GM23338 (cell line): ENCODE measurements at regions not wholly inside any gene's neighbourhood (a gene's known extent, or its start where the extent isn't known, plus 50 kb on each side); places are given as distances from the start of the nearest gene placed in this dataset.

Source experiments
- ATAC-seq: fragments of 200-7000 bp; cut with Tn5 transposase; 3 replicates; pipeline ENCODE4 v1.9.1; 2020
- DNase-seq: peaks from one replicate; pipeline ENCODE4 v3.0.0-alpha.2; 2015; ENCODE audit warnings: low spot score
- H2AFZ ChIP-seq: fragments of 200-600 bp; sonication (generic); 2 replicates; pipeline ENCODE4 v1.8.0; 2016; ENCODE audit warnings: antibody characterized with exemption, mild to moderate bottlenecking, moderate library complexity
- H3F3A ChIP-seq: fragments of 200-600 bp; sonication (generic); replicated peaks from 2 replicates; pipeline ENCODE4 v1.8.0; 2017; ENCODE audit warnings: antibody characterized with exemption, mixed run types, low read depth
- H3K27ac ChIP-seq: fragments of 200-600 bp; sonication (generic); 2 replicates; pipeline ENCODE4 v1.6.1; 2016; ENCODE audit warnings: low read depth
- H3K27me3 ChIP-seq: fragments of 200-600 bp; sonication (generic); 2 replicates; pipeline ENCODE4 v1.8.0; 2016; ENCODE audit warnings: mild to moderate bottlenecking, mixed run types, moderate library complexity; ENCODE audit not compliant: insufficient read depth
- H3K36me3 ChIP-seq: fragments of 200-600 bp; sonication (generic); 2 replicates; pipeline ENCODE4 v1.8.0; 2016; ENCODE audit warnings: mild to moderate bottlenecking; ENCODE audit not compliant: insufficient read depth
- H3K4me1 ChIP-seq: fragments of 200-600 bp; sonication (generic); 2 replicates; pipeline ENCODE4 v1.8.0; 2016; ENCODE audit warnings: mild to moderate bottlenecking, moderate library complexity; ENCODE audit not compliant: insufficient read depth
- H3K4me2 ChIP-seq: fragments of 200-600 bp; sonication (generic); 2 replicates; pipeline ENCODE4 v1.7.1; 2017; ENCODE audit warnings: mixed run types
- H3K4me3 ChIP-seq: fragments of 200-600 bp; sonication (generic); 2 replicates; pipeline ENCODE4 v1.6.1; 2016; ENCODE audit warnings: mixed run types
- H3K79me2 ChIP-seq: fragments of 200-600 bp; sonication (generic); replicated peaks from 2 replicates; pipeline ENCODE4 v1.8.0; 2017; ENCODE audit warnings: mild to moderate bottlenecking; ENCODE audit not compliant: insufficient read depth
- H3K9me2 ChIP-seq: fragments of 200-600 bp; sonication (generic); 2 replicates; pipeline ENCODE4 v1.8.0; 2017; ENCODE audit not compliant: insufficient read depth
- H4K20me1 ChIP-seq: fragments of 200-600 bp; sonication (generic); replicated peaks from 2 replicates; pipeline ENCODE4 v1.8.0; 2017; ENCODE audit warnings: mild to moderate bottlenecking; ENCODE audit not compliant: insufficient read depth
- H3K27ac Mint-ChIP-seq: 2 replicates; pipeline ENCODE4 v1.8.0; 2020; ENCODE audit warnings: inconsistent platforms, mild to moderate bottlenecking, moderate library complexity, mixed read lengths
- H3K27me3 Mint-ChIP-seq: 3 replicates; pipeline ENCODE4 v1.8.0; 2022; ENCODE audit warnings: low read depth, mild to moderate bottlenecking, moderate library complexity, mixed read lengths, inconsistent platforms; ENCODE audit not compliant: insufficient read depth, poor library complexity
- H3K36me3 Mint-ChIP-seq: 3 replicates; pipeline ENCODE4 v1.8.0; 2021; ENCODE audit warnings: low read depth, mild to moderate bottlenecking, inconsistent platforms, moderate library complexity, mixed read lengths
- H3K4me1 Mint-ChIP-seq: 3 replicates; pipeline ENCODE4 v1.8.0; 2020; ENCODE audit warnings: mild to moderate bottlenecking, inconsistent platforms, mixed read lengths
- H3K4me3 Mint-ChIP-seq: 3 replicates; pipeline ENCODE4 v1.8.0; 2021; ENCODE audit warnings: moderate library complexity, mild to moderate bottlenecking, inconsistent platforms, mixed read lengths
- H3K9me3 Mint-ChIP-seq: 3 replicates; pipeline ENCODE4 v1.8.0; 2020; ENCODE audit warnings: moderate library complexity, mild to moderate bottlenecking, inconsistent platforms, mixed read lengths
- EZH2 ChIP-seq: fragments of 200-600 bp; sonication (generic); IDR thresholded peaks from one replicate; pipeline ENCODE4 v1.8.0; 2017; ENCODE audit warnings: antibody characterized with exemption, mild to moderate bottlenecking, low read depth; ENCODE audit not compliant: unreplicated experiment
- EZH2phosphoT487 ChIP-seq: fragments of 200-600 bp; sonication (generic); IDR thresholded peaks from one replicate; pipeline ENCODE4 v1.8.1; 2018; ENCODE audit warnings: antibody characterized with exemption; ENCODE audit not compliant: unreplicated experiment
- POLR2AphosphoS5 ChIP-seq: IDR thresholded peaks from 2 replicates; pipeline ENCODE4 v1.6.1; 2016; ENCODE audit warnings: antibody characterized with exemption, low read depth
- STAT1 ChIP-seq: IDR thresholded peaks from one replicate; pipeline ENCODE4 v1.6.1; 2016; ENCODE audit warnings: antibody characterized with exemption; ENCODE audit not compliant: unreplicated experiment
- ZNF331 ChIP-seq: fragments of 250-450 bp; sonication (Bioruptor Pico); IDR thresholded peaks from 2 replicates; pipeline ENCODE4 v1.5.0; 2020; ENCODE audit warnings: low read depth, mild to moderate bottlenecking, moderate library complexity
- TF ChIP-seq, protein P1 (sequence below): IDR thresholded peaks from one replicate; pipeline ENCODE4 v1.6.1; 2018; ENCODE audit warnings: antibody characterized with exemption; ENCODE audit not compliant: unreplicated experiment
- TF ChIP-seq, protein P2 (sequence below): fragments of 250-450 bp; sonication (Bioruptor Pico); IDR thresholded peaks from 2 replicates; pipeline ENCODE4 v1.5.0; 2020; ENCODE audit warnings: mild to moderate bottlenecking, moderate library complexity

DNA sequence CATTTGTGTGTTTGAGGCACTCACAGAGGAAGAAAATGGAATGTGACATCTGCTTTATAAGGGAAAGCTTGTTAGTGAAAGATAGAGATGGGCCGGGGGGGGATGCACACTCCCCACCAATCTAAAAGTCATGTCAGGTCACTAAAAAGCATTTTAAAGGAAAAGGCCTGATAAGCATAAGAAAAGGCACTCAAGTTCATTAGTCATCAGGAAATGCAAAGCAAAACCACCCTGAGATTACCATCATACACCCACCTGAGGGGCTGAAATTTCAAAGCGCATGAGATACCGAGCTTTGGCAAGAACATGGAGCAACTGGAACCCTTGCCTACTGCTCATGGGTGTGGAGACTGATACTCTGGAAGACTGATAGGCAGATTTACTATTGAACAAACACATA, 77.9 kb upstream of the ANO1 start (continued):
- TF ChIP-seq, protein P1, sequence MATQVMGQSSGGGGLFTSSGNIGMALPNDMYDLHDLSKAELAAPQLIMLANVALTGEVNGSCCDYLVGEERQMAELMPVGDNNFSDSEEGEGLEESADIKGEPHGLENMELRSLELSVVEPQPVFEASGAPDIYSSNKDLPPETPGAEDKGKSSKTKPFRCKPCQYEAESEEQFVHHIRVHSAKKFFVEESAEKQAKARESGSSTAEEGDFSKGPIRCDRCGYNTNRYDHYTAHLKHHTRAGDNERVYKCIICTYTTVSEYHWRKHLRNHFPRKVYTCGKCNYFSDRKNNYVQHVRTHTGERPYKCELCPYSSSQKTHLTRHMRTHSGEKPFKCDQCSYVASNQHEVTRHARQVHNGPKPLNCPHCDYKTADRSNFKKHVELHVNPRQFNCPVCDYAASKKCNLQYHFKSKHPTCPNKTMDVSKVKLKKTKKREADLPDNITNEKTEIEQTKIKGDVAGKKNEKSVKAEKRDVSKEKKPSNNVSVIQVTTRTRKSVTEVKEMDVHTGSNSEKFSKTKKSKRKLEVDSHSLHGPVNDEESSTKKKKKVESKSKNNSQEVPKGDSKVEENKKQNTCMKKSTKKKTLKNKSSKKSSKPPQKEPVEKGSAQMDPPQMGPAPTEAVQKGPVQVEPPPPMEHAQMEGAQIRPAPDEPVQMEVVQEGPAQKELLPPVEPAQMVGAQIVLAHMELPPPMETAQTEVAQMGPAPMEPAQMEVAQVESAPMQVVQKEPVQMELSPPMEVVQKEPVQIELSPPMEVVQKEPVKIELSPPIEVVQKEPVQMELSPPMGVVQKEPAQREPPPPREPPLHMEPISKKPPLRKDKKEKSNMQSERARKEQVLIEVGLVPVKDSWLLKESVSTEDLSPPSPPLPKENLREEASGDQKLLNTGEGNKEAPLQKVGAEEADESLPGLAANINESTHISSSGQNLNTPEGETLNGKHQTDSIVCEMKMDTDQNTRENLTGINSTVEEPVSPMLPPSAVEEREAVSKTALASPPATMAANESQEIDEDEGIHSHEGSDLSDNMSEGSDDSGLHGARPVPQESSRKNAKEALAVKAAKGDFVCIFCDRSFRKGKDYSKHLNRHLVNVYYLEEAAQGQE: no peak
- TF ChIP-seq, protein P2, sequence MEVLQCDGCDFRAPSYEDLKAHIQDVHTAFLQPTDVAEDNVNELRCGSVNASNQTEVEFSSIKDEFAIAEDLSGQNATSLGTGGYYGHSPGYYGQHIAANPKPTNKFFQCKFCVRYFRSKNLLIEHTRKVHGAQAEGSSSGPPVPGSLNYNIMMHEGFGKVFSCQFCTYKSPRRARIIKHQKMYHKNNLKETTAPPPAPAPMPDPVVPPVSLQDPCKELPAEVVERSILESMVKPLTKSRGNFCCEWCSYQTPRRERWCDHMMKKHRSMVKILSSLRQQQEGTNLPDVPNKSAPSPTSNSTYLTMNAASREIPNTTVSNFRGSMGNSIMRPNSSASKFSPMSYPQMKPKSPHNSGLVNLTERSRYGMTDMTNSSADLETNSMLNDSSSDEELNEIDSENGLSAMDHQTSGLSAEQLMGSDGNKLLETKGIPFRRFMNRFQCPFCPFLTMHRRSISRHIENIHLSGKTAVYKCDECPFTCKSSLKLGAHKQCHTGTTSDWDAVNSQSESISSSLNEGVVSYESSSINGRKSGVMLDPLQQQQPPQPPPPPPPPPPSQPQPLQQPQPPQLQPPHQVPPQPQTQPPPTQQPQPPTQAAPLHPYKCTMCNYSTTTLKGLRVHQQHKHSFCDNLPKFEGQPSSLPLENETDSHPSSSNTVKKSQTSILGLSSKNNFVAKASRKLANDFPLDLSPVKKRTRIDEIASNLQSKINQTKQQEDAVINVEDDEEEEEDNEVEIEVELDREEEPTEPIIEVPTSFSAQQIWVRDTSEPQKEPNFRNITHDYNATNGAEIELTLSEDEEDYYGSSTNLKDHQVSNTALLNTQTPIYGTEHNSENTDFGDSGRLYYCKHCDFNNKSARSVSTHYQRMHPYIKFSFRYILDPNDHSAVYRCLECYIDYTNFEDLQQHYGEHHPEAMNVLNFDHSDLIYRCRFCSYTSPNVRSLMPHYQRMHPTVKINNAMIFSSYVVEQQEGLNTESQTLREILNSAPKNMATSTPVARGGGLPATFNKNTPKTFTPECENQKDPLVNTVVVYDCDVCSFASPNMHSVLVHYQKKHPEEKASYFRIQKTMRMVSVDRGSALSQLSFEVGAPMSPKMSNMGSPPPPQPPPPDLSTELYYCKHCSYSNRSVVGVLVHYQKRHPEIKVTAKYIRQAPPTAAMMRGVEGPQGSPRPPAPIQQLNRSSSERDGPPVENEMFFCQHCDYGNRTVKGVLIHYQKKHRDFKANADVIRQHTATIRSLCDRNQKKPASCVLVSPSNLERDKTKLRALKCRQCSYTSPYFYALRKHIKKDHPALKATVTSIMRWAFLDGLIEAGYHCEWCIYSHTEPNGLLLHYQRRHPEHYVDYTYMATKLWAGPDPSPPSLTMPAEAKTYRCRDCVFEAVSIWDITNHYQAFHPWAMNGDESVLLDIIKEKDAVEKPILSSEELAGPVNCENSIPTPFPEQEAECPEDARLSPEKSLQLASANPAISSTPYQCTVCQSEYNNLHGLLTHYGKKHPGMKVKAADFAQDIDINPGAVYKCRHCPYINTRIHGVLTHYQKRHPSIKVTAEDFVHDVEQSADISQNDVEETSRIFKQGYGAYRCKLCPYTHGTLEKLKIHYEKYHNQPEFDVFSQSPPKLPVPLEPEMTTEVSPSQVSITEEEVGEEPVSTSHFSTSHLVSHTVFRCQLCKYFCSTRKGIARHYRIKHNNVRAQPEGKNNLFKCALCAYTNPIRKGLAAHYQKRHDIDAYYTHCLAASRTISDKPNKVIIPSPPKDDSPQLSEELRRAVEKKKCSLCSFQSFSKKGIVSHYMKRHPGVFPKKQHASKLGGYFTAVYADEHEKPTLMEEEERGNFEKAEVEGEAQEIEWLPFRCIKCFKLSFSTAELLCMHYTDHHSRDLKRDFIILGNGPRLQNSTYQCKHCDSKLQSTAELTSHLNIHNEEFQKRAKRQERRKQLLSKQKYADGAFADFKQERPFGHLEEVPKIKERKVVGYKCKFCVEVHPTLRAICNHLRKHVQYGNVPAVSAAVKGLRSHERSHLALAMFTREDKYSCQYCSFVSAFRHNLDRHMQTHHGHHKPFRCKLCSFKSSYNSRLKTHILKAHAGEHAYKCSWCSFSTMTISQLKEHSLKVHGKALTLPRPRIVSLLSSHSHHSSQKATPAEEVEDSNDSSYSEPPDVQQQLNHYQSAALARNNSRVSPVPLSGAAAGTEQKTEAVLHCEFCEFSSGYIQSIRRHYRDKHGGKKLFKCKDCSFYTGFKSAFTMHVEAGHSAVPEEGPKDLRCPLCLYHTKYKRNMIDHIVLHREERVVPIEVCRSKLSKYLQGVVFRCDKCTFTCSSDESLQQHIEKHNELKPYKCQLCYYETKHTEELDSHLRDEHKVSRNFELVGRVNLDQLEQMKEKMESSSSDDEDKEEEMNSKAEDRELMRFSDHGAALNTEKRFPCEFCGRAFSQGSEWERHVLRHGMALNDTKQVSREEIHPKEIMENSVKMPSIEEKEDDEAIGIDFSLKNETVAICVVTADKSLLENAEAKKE (CRISPR knock-in tag): no peak
- TF ChIP-seq ZNF331 (CRISPR knock-in tag): no peak
- TF ChIP-seq EZH2: no peak
- no peak for TF ChIP-seq POLR2AphosphoS5
- TF ChIP-seq EZH2phosphoT487: no peak

DNA sequence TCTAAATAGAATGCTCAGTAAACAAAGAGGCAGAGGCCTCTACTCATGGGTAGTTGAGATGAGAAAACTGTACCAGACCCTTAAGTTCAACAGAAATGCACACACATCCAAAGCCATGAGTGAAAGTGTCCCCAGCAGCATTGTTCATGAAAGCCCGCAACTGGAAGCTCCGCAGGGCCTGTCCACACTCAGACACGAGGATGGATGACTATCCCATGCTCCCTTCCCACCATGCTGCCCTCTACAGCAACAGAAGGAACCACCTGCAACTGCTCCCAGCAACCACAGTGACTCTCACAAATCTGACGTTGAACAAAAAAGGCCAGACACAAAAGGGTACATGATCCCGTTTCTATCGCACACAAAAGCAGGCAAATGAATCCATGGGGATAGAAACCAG, 76.9 kb upstream of the ANO1 start:
- Histone ChIP-seq H3K4me3 (no peak overlapping the region), H3K79me2 (no peaks in the 10 kb centered on the region), H3K9me2 (no peaks in the 10 kb centered on the region), H3K27ac (no peak overlapping the region), H2AFZ (no peak overlapping the region), H3K36me3 (no peaks in the 10 kb centered on the region), H3F3A (no peaks in the 10 kb centered on the region), H3K4me2 (no peak overlapping the region), H3K4me1 (peaks cover 15% of the 10 kb centered on the region), H3K27me3 (peaks cover 31% of the 10 kb centered on the region), H4K20me1 (no peaks in the 10 kb centered on the region)
- H3K4me1 Mint-ChIP-seq: peaks cover 20% of the 10 kb centered on the region
- H3K36me3 Mint-ChIP-seq: no peaks in the 10 kb centered on the region
- no peak overlapping the region for H3K4me3 Mint-ChIP-seq
- DNase-seq: no peak
- H3K27ac Mint-ChIP-seq: no peak overlapping the region
- no peak for ATAC-seq
- peaks cover 3% of the 10 kb centered on the region; the same call in 2 of the 3 replicates for H3K9me3 Mint-ChIP-seq
- H3K27me3 Mint-ChIP-seq: peaks cover 35% of the 10 kb centered on the region
- TF ChIP-seq, protein P2 (CRISPR knock-in tag): no peak
- no peak for TF ChIP-seq STAT1
